Endodermal cell (in vitro differentiated cells): ENCODE measurements at regions not wholly inside any gene's neighbourhood (a gene's known extent, or its start where the extent isn't known, plus 50 kb on each side); places are given as distances from the start of the nearest gene placed in this dataset.

Experiments
- DNase-seq: peaks from one replicate; pipeline ENCODE4 v3.0.0-alpha.2; 2017
- H3K27ac ChIP-seq: 2 replicates; pipeline ENCODE4 v1.5.1; 2013; ENCODE audit warnings: mild to moderate bottlenecking, low read depth, low read length, moderate library complexity
- H3K27me3 ChIP-seq: 2 replicates; pipeline ENCODE4 v1.6.1; 2013; ENCODE audit warnings: mild to moderate bottlenecking, low read length, moderate library complexity; ENCODE audit not compliant: insufficient read depth, control insufficient read depth, poor library complexity, severe bottlenecking
- H3K36me3 ChIP-seq: 2 replicates; pipeline ENCODE4 v1.7.0; 2013; ENCODE audit warnings: mild to moderate bottlenecking, low read length, moderate library complexity; ENCODE audit not compliant: control insufficient read depth, insufficient read depth
- H3K4me1 ChIP-seq: one replicate; pipeline ENCODE4 v1.7.0; 2013; ENCODE audit warnings: low read length; ENCODE audit not compliant: control insufficient read depth, insufficient read depth
- H3K4me3 ChIP-seq: 2 replicates; pipeline ENCODE4 v1.5.1; 2013; ENCODE audit warnings: mild to moderate bottlenecking, low read length, moderate library complexity
- H3K9ac ChIP-seq: 2 replicates; pipeline ENCODE4 v1.6.1; 2013; ENCODE audit warnings: mild to moderate bottlenecking, low read length, moderate library complexity; ENCODE audit not compliant: poor library complexity, severe bottlenecking; ENCODE audit errors: extremely low read depth
- H3K9me3 ChIP-seq: 2 replicates; pipeline ENCODE4 v1.6.1; 2013; ENCODE audit warnings: mild to moderate bottlenecking, low read length, moderate library complexity; ENCODE audit not compliant: control insufficient read depth
- H3K27ac Mint-ChIP-seq: 2 replicates; pipeline ENCODE4 v1.8.0; 2020; ENCODE audit warnings: mixed read lengths
- H3K27me3 Mint-ChIP-seq: 2 replicates; pipeline ENCODE4 v1.8.0; 2021; ENCODE audit warnings: mild to moderate bottlenecking, mixed read lengths; ENCODE audit not compliant: insufficient read depth
- H3K36me3 Mint-ChIP-seq: 2 replicates; pipeline ENCODE4 v1.8.0; 2020; ENCODE audit warnings: low read depth, mixed read lengths
- H3K4me1 Mint-ChIP-seq: 2 replicates; pipeline ENCODE4 v1.8.0; 2020; ENCODE audit warnings: mixed read lengths
- H3K4me3 Mint-ChIP-seq: 2 replicates; pipeline ENCODE4 v1.8.0; 2020; ENCODE audit warnings: mild to moderate bottlenecking, moderate library complexity, mixed read lengths
- H3K9me3 Mint-ChIP-seq: 2 replicates; pipeline ENCODE4 v1.8.0; 2020; ENCODE audit warnings: mild to moderate bottlenecking, mixed read lengths
- WGBS, 2 experiments: methylation state at CpG; one replicate each; pipeline versions ENCODE4 v1.1.5 to v1.1.7; 2013; ENCODE audit warnings: missing lambda C conversion rate in 2 of 2, mixed read lengths in 1 of 2; ENCODE audit not compliant: insufficient coverage in 1 of 2, insufficient read length in 1 of 2; 5-methylcytosine and 5-hydroxymethylcytosine counted together
- TF ChIP-seq, protein P1 (sequence below): fragments of 200-600 bp; sonication (generic); conservative IDR thresholded peaks from 2 replicates; pipeline ENCODE4 v1.5.0; 2021; ENCODE audit warnings: antibody characterized with exemption, mild to moderate bottlenecking

DNA sequence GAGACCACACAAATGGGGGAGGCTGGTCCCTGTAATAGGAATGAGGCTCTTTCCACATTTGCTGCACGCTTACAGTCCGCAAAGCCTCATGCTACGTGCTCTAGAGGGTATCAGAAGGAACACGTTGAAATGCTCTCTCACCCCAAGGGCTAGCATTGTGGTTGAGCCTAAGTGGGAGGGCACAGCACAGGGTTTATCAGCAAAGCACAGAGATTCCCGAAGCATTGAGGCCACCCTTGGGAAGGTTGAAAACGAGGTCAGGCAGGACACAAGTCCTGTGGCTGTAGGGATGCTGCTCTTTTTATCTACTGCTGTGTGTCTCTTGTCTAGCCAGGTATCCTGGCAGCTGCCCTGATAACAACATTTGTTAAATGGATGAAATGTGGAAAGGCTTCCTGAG, 378.3 kb downstream of the EN1 start:
- H3K9me3 ChIP-seq: no peaks in the 10 kb centered on the region
- H3K27ac Mint-ChIP-seq: no peak overlapping the region
- TF ChIP-seq, protein P1, sequence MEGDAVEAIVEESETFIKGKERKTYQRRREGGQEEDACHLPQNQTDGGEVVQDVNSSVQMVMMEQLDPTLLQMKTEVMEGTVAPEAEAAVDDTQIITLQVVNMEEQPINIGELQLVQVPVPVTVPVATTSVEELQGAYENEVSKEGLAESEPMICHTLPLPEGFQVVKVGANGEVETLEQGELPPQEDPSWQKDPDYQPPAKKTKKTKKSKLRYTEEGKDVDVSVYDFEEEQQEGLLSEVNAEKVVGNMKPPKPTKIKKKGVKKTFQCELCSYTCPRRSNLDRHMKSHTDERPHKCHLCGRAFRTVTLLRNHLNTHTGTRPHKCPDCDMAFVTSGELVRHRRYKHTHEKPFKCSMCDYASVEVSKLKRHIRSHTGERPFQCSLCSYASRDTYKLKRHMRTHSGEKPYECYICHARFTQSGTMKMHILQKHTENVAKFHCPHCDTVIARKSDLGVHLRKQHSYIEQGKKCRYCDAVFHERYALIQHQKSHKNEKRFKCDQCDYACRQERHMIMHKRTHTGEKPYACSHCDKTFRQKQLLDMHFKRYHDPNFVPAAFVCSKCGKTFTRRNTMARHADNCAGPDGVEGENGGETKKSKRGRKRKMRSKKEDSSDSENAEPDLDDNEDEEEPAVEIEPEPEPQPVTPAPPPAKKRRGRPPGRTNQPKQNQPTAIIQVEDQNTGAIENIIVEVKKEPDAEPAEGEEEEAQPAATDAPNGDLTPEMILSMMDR: no peak
- H3K36me3 ChIP-seq: no peaks in the 10 kb centered on the region
- peaks cover 3% of the 10 kb centered on the region for H3K4me1 ChIP-seq
- no peak overlapping the region for H3K27ac ChIP-seq
- no peak overlapping the region for H3K4me3 ChIP-seq
- H3K4me1 Mint-ChIP-seq: peaks cover 11% of the 10 kb centered on the region
- peaks cover 46% of the 10 kb centered on the region for H3K27me3 Mint-ChIP-seq
- H3K27me3 ChIP-seq: peaks cover 27% of the 10 kb centered on the region
- WGBS, 2 experiments: 70 to 84% methylated on average over 6 of the region's 6 CpGs
- H3K9ac ChIP-seq: no peak overlapping the region
- H3K4me3 Mint-ChIP-seq: no peak overlapping the region
- no peak for DNase-seq
- no peaks in the 10 kb centered on the region for H3K9me3 Mint-ChIP-seq
- no peaks in the 10 kb centered on the region for H3K36me3 Mint-ChIP-seq

DNA sequence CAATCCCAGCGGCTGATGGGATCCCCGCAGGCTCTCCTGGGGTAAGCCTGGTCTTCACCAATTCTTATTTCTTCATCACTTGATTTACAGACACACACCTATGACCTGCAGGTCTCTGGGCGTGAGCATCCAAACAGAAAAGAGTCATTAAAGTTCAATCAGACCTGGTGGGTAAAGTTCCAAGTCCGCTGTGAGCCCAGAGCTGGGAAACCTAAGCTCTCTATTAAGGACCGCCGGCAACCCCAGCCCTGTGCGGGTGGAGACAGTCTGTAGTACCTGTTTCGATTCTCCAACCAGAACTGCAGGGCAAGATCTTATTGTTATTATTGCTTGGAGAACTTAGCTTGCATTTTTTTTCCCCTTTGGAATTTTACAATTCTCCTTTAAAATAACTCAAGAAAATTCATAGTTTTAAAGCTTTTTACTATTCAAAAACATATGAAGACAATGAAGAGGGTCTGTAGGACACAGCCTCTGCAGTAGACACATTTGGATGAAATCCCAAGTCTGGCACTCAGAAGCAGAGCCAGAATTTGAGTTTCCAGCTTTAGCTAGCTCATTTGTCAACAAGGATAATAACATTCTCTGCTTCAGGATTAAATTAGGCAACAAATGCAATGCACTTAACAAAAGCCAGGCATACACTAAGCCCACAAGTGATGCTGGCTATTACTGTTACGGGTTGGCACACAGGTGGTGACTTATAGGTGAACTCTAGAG, 376.4 kb downstream of the INSIG2 start:
- Mint-ChIP-seq H3K4me1 (peaks cover 1% of the 10 kb centered on the region), H3K36me3 (no peaks in the 10 kb centered on the region), H3K27me3 (peaks cover 13% of the 10 kb centered on the region), H3K4me3 (no peak overlapping the region), H3K9me3 (no peaks in the 10 kb centered on the region), H3K27ac (no peak overlapping the region)
- no peak overlapping the region for H3K9ac ChIP-seq
- no peaks in the 10 kb centered on the region for H3K36me3 ChIP-seq
- no peaks in the 10 kb centered on the region for H3K9me3 ChIP-seq
- no peaks in the 10 kb centered on the region for H3K27me3 ChIP-seq
- no peaks in the 10 kb centered on the region for H3K4me1 ChIP-seq
- DNase-seq: no peak
- TF ChIP-seq, protein P1: no peak
- 89 to 91% methylated on average over 6 to 9 of the region's 9 CpGs for WGBS, 2 experiments
- H3K4me3 ChIP-seq: no peak overlapping the region
- H3K27ac ChIP-seq: no peak overlapping the region

GRCh38 chr2:118464046-118464445, 375.8 kb downstream of the INSIG2 start:
- H3K36me3 ChIP-seq: no peaks in the 10 kb centered on the region
- H3K4me1 Mint-ChIP-seq: no peaks in the 10 kb centered on the region
- H3K9me3 ChIP-seq: no peaks in the 10 kb centered on the region
- TF ChIP-seq, protein P1: no peak
- H3K27ac Mint-ChIP-seq: no peak overlapping the region
- no peaks in the 10 kb centered on the region for H3K4me1 ChIP-seq
- H3K9me3 Mint-ChIP-seq: no peaks in the 10 kb centered on the region
- H3K27ac ChIP-seq: no peak overlapping the region
- H3K36me3 Mint-ChIP-seq: no peaks in the 10 kb centered on the region
- whole genome bisulfite sequencing, 2 experiments: 96% methylated on average over 3 of the region's 3 CpGs; no CpG with 5 or more reads in 1 of the 2 experiments
- no peaks in the 10 kb centered on the region for H3K27me3 ChIP-seq
- DNase-seq: no peak
- no peak overlapping the region for H3K9ac ChIP-seq
- no peak overlapping the region for H3K4me3 Mint-ChIP-seq
- H3K27me3 Mint-ChIP-seq: peaks cover 13% of the 10 kb centered on the region
- no peak overlapping the region for H3K4me3 ChIP-seq
